WTC11 (cell line): ENCODE measurements at regions not wholly inside any gene's neighbourhood (a gene's known extent, or its start where the extent isn't known, plus 50 kb on each side); places are given as distances from the start of the nearest gene placed in this dataset.
"Not testable (repeated sequence)": the region's sequence is repeated elsewhere in the genome, so short reads cannot be mapped to it uniquely, and the experiment has no call there.

Experiments used
- ATAC-seq: fragments of 200-7000 bp; cut with Tn5 transposase; 2 replicates; pipeline ENCODE4 v1.10.0; 2021; ENCODE audit warnings: mild to moderate bottlenecking, moderate library complexity
- CTCF ChIA-PET: fragments of 300-600 bp; sonication (Branson Sonifier 250); formaldehyde crosslinking; loops from one replicate; lab custom pipeline; 2021; ENCODE audit warnings: antibody characterized with exemption; lab: Charles Lee
- POLR2A ChIA-PET: fragments of 350-600 bp; sonication (Branson Sonifier 250); formaldehyde crosslinking; loops from one replicate; lab custom pipeline; 2021; ENCODE audit warnings: antibody characterized with exemption; lab: Charles Lee
- DNase-seq: peaks from one replicate; pipeline ENCODE4 v3.0.0; 2021; ENCODE audit warnings: low spot score
- H3K27ac Mint-ChIP-seq: 2 replicates; pipeline ENCODE4 v1.8.0; 2021; ENCODE audit warnings: mixed read lengths
- H3K27me3 Mint-ChIP-seq: 2 replicates; pipeline ENCODE4 v1.8.0; 2021; ENCODE audit warnings: low read depth, mild to moderate bottlenecking, moderate library complexity, mixed read lengths
- H3K36me3 Mint-ChIP-seq: 2 replicates; pipeline ENCODE4 v1.8.0; 2021; ENCODE audit warnings: mixed read lengths
- H3K4me1 Mint-ChIP-seq: 2 replicates; pipeline ENCODE4 v1.8.0; 2022; ENCODE audit warnings: mixed read lengths
- H3K4me3 Mint-ChIP-seq: 2 replicates; pipeline ENCODE4 v1.8.0; 2021; ENCODE audit warnings: mild to moderate bottlenecking, moderate library complexity, mixed read lengths
- H3K9me3 Mint-ChIP-seq: 2 replicates; pipeline ENCODE4 v1.8.0; 2021; ENCODE audit warnings: mixed read lengths
- CREM ChIP-seq: sonication (generic); formaldehyde crosslinking; IDR thresholded peaks from 2 replicates; pipeline ENCODE4 v1.8.1; 2022; ENCODE audit warnings: mild to moderate bottlenecking, missing genetic modification reagents, moderate library complexity
- E2F1 ChIP-seq: sonication (generic); formaldehyde crosslinking; IDR thresholded peaks from 2 replicates; pipeline ENCODE4 v1.8.0; 2022; ENCODE audit warnings: mild to moderate bottlenecking, missing genetic modification reagents
- ESRRA ChIP-seq: sonication (generic); formaldehyde crosslinking; IDR thresholded peaks from 2 replicates; pipeline ENCODE4 v1.8.1; 2022; ENCODE audit warnings: mild to moderate bottlenecking, missing genetic modification reagents, borderline replicate concordance
- FOXJ3 ChIP-seq: sonication (generic); formaldehyde crosslinking; IDR thresholded peaks from 2 replicates; pipeline ENCODE4 v1.9.0; 2021; ENCODE audit warnings: missing genetic modification reagents, mild to moderate bottlenecking, borderline replicate concordance
- IRF2 ChIP-seq: sonication (generic); formaldehyde crosslinking; IDR thresholded peaks from 2 replicates; pipeline ENCODE4 v1.8.0; 2022; ENCODE audit warnings: low read depth, missing genetic modification reagents, borderline replicate concordance
- JUN ChIP-seq: sonication (generic); formaldehyde crosslinking; IDR thresholded peaks from 2 replicates; pipeline ENCODE4 v1.8.0; 2023; ENCODE audit warnings: mild to moderate bottlenecking, missing genetic modification reagents
- NR3C1 ChIP-seq: sonication (generic); formaldehyde crosslinking; conservative IDR thresholded peaks from 2 replicates; pipeline ENCODE4 v1.8.1; 2023; ENCODE audit warnings: low read depth, mild to moderate bottlenecking, missing genetic modification reagents
- PRRX2 ChIP-seq: fragments of 250-450 bp; sonication (Bioruptor Pico); IDR thresholded peaks from 2 replicates; pipeline ENCODE4 v1.8.0; 2021; ENCODE audit warnings: mild to moderate bottlenecking
- SP1 ChIP-seq: sonication (generic); formaldehyde crosslinking; conservative IDR thresholded peaks from 2 replicates; pipeline ENCODE4 v1.8.1; 2022; ENCODE audit warnings: missing genetic modification reagents
- ZNF396 ChIP-seq: fragments of 250-450 bp; sonication (Bioruptor Pico); IDR thresholded peaks from 2 replicates; pipeline ENCODE4 v1.8.0; 2021; ENCODE audit warnings: mild to moderate bottlenecking, moderate library complexity, borderline replicate concordance
- ZNF423 ChIP-seq: fragments of 250-450 bp; sonication (Bioruptor Pico); IDR thresholded peaks from 2 replicates; pipeline ENCODE4 v2.1.2; 2022; ENCODE audit warnings: mild to moderate bottlenecking, moderate library complexity
- TF ChIP-seq, protein P1 (sequence below): sonication (generic); formaldehyde crosslinking; IDR thresholded peaks from 2 replicates; pipeline ENCODE4 v1.8.1; 2022; ENCODE audit warnings: low read depth, mild to moderate bottlenecking, moderate library complexity, missing genetic modification reagents, borderline replicate concordance
- TF ChIP-seq, protein P2 (sequence below): fragments of 200-600 bp; IDR thresholded peaks from 2 replicates; pipeline ENCODE4 v1.8.0; 2022; ENCODE audit warnings: antibody characterized with exemption
- TF ChIP-seq, protein P3 (sequence below): sonication (generic); formaldehyde crosslinking; IDR thresholded peaks from 2 replicates; pipeline ENCODE4 v1.8.0; 2022; ENCODE audit warnings: mild to moderate bottlenecking, missing genetic modification reagents
- TF ChIP-seq, protein P4 (sequence below): sonication (generic); formaldehyde crosslinking; IDR thresholded peaks from 2 replicates; pipeline ENCODE4 v1.8.0; 2022; ENCODE audit warnings: missing genetic modification reagents

DNA sequence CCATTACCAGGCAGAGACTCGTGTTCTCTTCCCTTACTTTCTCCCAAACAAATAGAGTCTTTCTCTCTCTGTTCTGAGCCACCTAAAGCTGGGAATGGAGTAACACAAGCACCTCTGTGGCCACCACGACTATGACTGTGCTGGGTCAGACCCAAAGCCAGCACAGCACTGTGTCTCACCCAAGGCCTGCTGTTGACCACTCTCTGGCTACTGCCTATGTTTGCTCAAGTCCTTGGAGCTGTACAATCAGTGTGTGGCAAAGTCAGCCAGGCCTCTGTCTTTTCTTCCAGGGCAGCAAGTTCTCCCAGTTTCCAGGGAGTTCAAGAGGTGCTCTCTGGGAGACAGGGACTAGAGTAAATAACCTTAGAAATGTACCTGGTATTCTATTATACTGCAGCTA, 239.4 kb downstream of the FAM47A start:
- ChIA-PET POLR2A (no interaction called here), CTCF (no interaction called here)
- TF ChIP-seq, protein P1, sequence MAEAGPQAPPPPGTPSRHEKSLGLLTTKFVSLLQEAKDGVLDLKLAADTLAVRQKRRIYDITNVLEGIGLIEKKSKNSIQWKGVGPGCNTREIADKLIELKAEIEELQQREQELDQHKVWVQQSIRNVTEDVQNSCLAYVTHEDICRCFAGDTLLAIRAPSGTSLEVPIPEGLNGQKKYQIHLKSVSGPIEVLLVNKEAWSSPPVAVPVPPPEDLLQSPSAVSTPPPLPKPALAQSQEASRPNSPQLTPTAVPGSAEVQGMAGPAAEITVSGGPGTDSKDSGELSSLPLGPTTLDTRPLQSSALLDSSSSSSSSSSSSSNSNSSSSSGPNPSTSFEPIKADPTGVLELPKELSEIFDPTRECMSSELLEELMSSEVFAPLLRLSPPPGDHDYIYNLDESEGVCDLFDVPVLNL (CRISPR knock-in tag), result no peak
- no peak for TF ChIP-seq E2F1 (CRISPR knock-in tag)
- no peak for TF ChIP-seq CREM (CRISPR knock-in tag)
- TF ChIP-seq, protein P2, sequence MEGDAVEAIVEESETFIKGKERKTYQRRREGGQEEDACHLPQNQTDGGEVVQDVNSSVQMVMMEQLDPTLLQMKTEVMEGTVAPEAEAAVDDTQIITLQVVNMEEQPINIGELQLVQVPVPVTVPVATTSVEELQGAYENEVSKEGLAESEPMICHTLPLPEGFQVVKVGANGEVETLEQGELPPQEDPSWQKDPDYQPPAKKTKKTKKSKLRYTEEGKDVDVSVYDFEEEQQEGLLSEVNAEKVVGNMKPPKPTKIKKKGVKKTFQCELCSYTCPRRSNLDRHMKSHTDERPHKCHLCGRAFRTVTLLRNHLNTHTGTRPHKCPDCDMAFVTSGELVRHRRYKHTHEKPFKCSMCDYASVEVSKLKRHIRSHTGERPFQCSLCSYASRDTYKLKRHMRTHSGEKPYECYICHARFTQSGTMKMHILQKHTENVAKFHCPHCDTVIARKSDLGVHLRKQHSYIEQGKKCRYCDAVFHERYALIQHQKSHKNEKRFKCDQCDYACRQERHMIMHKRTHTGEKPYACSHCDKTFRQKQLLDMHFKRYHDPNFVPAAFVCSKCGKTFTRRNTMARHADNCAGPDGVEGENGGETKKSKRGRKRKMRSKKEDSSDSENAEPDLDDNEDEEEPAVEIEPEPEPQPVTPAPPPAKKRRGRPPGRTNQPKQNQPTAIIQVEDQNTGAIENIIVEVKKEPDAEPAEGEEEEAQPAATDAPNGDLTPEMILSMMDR, result no peak
- TF ChIP-seq FOXJ3 (CRISPR knock-in tag), result no peak
- ATAC-seq, result no peak
- H3K9me3 Mint-ChIP-seq, result peaks cover 6% of the 10 kb centered on the region
- no peak overlapping the region for H3K27ac Mint-ChIP-seq
- no peaks in the 10 kb centered on the region for H3K27me3 Mint-ChIP-seq
- H3K4me3 Mint-ChIP-seq, result no peak overlapping the region
- H3K36me3 Mint-ChIP-seq, result no peaks in the 10 kb centered on the region
- no peaks in the 10 kb centered on the region for H3K4me1 Mint-ChIP-seq
- DNase-seq, result no peak

GRCh38 chrX:33855251-33855650, 276.9 kb downstream of the FAM47A start:
- Mint-ChIP-seq H3K27ac (no peak overlapping the region), H3K36me3 (no peaks in the 10 kb centered on the region), H3K4me3 (no peak overlapping the region), H3K9me3 (peaks cover 4% of the 10 kb centered on the region; the same call in 1 of the 2 replicates), H3K27me3 (no peaks in the 10 kb centered on the region), H3K4me1 (peaks cover 20% of the 10 kb centered on the region)
- ChIA-PET CTCF (no interaction called here), POLR2A (no interaction called here)
- ATAC-seq (peak; percentile 72), DNase-seq (no peak)
- TF ChIP-seq NR3C1 (CRISPR knock-in tag) (no peak), ZNF396 (CRISPR knock-in tag) (no peak), SP1 (CRISPR knock-in tag) (no peak), ZNF423 (no peak), JUN (CRISPR knock-in tag) (no peak), PRRX2 (CRISPR knock-in tag) (no peak), ESRRA (no peak), IRF2 (no peak)
- TF ChIP-seq, protein P3, sequence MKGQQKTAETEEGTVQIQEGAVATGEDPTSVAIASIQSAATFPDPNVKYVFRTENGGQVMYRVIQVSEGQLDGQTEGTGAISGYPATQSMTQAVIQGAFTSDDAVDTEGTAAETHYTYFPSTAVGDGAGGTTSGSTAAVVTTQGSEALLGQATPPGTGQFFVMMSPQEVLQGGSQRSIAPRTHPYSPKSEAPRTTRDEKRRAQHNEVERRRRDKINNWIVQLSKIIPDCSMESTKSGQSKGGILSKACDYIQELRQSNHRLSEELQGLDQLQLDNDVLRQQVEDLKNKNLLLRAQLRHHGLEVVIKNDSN (CRISPR knock-in tag), result no peak
- TF ChIP-seq, protein P4, sequence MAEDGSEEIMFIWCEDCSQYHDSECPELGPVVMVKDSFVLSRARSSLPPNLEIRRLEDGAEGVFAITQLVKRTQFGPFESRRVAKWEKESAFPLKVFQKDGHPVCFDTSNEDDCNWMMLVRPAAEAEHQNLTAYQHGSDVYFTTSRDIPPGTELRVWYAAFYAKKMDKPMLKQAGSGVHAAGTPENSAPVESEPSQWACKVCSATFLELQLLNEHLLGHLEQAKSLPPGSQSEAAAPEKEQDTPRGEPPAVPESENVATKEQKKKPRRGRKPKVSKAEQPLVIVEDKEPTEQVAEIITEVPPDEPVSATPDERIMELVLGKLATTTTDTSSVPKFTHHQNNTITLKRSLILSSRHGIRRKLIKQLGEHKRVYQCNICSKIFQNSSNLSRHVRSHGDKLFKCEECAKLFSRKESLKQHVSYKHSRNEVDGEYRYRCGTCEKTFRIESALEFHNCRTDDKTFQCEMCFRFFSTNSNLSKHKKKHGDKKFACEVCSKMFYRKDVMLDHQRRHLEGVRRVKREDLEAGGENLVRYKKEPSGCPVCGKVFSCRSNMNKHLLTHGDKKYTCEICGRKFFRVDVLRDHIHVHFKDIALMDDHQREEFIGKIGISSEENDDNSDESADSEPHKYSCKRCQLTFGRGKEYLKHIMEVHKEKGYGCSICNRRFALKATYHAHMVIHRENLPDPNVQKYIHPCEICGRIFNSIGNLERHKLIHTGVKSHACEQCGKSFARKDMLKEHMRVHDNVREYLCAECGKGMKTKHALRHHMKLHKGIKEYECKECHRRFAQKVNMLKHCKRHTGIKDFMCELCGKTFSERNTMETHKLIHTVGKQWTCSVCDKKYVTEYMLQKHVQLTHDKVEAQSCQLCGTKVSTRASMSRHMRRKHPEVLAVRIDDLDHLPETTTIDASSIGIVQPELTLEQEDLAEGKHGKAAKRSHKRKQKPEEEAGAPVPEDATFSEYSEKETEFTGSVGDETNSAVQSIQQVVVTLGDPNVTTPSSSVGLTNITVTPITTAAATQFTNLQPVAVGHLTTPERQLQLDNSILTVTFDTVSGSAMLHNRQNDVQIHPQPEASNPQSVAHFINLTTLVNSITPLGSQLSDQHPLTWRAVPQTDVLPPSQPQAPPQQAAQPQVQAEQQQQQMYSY, result no peak

DNA sequence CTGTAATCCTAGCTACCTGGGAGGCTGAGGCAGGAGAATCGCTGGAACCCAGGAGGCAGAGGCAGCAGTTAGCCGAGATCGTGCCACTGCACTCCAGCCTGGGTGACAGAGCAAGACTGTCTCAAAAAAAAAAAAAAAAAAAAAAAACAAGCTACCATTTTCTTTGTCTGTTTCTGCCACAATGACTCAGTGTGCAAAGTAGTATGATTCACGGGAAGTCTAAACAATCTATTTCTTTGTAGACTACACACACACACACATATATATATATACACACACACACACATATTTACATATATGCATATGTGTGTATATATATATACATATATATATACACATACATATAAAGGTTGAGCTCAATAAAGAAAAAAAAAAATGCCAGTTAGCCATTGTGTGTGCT, 280.0 kb downstream of the FAM47A start:
- Mint-ChIP-seq H3K9me3 (peaks cover 14% of the 10 kb centered on the region), H3K4me1 (peaks cover 20% of the 10 kb centered on the region)
- H3K27ac Mint-ChIP-seq, H3K27me3 Mint-ChIP-seq, H3K36me3 Mint-ChIP-seq, CTCF ChIA-PET, H3K4me3 Mint-ChIP-seq, POLR2A ChIA-PET, ATAC-seq, DNase-seq: not testable (repeated sequence)
